H1 (cell line): ENCODE measurements at regions not wholly inside any gene's neighbourhood (a gene's known extent, or its start where the extent isn't known, plus 50 kb on each side); places are given as distances from the start of the nearest gene placed in this dataset.

Source experiments
- CHD7 ChIP-seq: fragments of 300-600 bp; sonication (generic); IDR thresholded peaks from 2 replicates; pipeline ENCODE4 v1.7.1; 2012; ENCODE audit warnings: low read length, moderate library complexity, mild to moderate bottlenecking, inconsistent platforms; ENCODE audit not compliant: insufficient replicate concordance
- MAFK ChIP-seq: IDR thresholded peaks from 2 replicates; pipeline ENCODE4 v1.6.1; 2012; ENCODE audit warnings: low read depth, mild to moderate bottlenecking, improper control_type of control experiment, low read length
- NANOG ChIP-seq: IDR thresholded peaks from 2 replicates; pipeline ENCODE4 v1.6.1; 2011; ENCODE audit warnings: low read length, low read depth, mild to moderate bottlenecking, inconsistent platforms; ENCODE audit not compliant: insufficient read depth, poor library complexity, severe bottlenecking
- POU5F1 ChIP-seq: IDR thresholded peaks from 2 replicates; pipeline ENCODE4 v1.6.1; 2011; ENCODE audit warnings: low read depth, mild to moderate bottlenecking, low read length, moderate library complexity
- RBBP5 ChIP-seq: IDR thresholded peaks from 2 replicates; pipeline ENCODE4 v1.7.1; 2012; ENCODE audit warnings: low read depth, mild to moderate bottlenecking, inconsistent platforms, low read length, moderate library complexity, borderline replicate concordance
- SP1 ChIP-seq: IDR thresholded peaks from 2 replicates; pipeline ENCODE4 v1.6.1; 2011; ENCODE audit warnings: low read depth, low read length
- YY1 ChIP-seq: IDR thresholded peaks from 2 replicates; pipeline ENCODE4 v1.6.1; 2011; ENCODE audit warnings: low read depth, mild to moderate bottlenecking, low read length

- TF ChIP-seq CHD7 (no peak), MAFK (no peak), NANOG (no peak), YY1 (no peak), RBBP5 (no peak), SP1 (no peak), POU5F1 (no peak)
- TF ChIP-seq, all 59 proteins: peak for 0
Measured at GRCh38 chr16:52056259-52056658, 490.7 kb downstream of the TOX3 start (continued).
